NCI-H446 treated with DMSO at 0.1 percent for 48 hours (cell line): ENCODE measurements at regions not wholly inside any gene's neighbourhood (a gene's known extent, or its start where the extent isn't known, plus 50 kb on each side); places are given as distances from the start of the nearest gene placed in this dataset.

ENCODE experiments used
- DNase-seq: peaks from one replicate; lab custom pipeline; 2025; lab: John Stamatoyannopoulos, UW

- DNase-seq = no peak
These were observed 123.1 kb downstream of the OSR1 start for GRCh38 chr2:19235308-19235707.

- no peak for DNase-seq
These were observed 126.1 kb downstream of the OSR1 start for GRCh38 chr2:19232312-19232711.

DNA sequence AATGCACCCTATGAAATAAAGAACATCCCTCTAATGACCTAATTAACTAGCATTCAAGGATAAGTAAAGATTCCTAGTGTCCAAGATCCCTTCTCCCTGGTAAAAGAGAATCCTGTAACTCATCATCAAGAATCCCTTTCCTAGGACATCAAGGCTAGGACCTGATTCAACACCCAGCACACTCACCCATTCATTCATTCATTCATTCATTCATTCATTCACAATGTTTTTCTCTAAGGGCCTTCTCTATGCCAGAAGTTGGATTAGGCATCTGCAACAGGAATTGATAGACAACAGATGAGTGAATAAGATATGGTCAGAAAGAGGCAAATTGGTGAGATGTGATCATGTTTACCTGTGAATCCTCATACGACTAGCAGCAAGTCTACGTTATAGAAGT, 126.8 kb downstream of the OSR1 start:
- DNase-seq = no peak

GRCh38 chr2:19230626-19231025, 127.8 kb downstream of the OSR1 start:
- DNase-seq = no peak

DNA sequence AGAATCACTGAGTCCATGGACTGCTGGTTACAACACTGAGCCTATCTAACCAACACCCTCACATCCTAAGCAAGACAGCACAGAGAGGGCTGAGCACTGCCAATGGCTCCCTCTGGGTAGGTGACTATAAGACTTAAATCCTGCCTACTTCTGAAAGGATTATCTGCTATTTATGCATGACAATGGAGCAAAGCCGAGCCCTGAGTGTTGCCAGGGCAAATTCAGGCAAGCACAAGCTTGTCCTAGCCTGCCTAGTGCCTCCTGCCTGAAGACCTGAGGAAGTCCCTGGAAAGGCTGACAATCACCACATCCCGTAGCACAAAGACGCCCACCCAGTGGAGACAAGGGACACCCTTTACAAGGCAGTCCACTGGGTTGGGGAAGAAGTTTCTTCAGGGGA, 129.7 kb downstream of the OSR1 start:
- DNase-seq = no peak

GRCh38 chr2:19228181-19228593, 130.2 kb downstream of the OSR1 start:
- DNase-seq = no peak

DNA sequence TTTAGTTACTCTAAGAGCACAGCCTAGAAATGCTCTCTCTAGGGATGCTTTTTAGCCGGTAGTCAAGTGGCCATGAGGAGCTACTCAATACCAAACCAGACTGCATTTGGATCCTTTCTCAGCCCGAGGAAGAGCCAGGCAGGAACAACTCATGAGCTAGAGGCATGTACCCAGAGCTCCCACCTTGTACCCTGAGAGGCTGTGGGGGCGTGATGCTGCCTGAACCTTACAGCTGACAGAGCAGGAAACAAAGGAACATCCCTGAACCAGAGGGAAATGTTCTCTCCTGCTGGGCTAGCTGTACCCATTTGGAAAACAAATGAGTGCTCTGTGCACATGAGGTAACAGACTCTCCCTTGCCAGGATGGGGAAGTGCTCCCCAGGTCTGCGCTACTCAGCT, 131.6 kb downstream of the OSR1 start:
- no peak for DNase-seq

GRCh38 chr2:19226386-19226785, 132.0 kb downstream of the OSR1 start:
- DNase-seq = no peak

DNA sequence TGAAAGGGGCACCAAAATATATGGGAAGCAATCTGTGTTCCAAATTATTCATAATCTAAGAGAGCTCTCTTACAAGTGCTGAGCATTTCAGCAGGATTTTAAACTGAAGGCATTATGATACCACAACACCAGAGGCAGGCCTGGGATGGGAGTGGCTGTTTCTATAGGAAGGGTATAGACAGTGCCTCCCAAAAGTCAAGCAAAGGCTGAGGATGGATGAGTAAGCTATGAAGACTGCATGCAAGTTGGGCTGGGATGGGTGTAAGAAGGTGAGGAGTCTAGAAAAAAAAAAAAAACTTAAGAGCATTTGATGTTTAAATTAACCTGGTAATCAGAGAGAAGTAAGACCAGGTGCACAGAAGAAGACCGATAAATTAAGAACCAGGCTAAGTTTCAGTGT, 132.5 kb downstream of the OSR1 start:
- no peak for DNase-seq

GRCh38 chr2:19225126-19225525, 133.3 kb downstream of the OSR1 start:
- no peak for DNase-seq

GRCh38 chr2:19224486-19224885, 133.9 kb downstream of the OSR1 start:
- DNase-seq = no peak

- DNase-seq = no peak
These were observed 134.4 kb downstream of the OSR1 start for GRCh38 chr2:19224011-19224410.

DNA sequence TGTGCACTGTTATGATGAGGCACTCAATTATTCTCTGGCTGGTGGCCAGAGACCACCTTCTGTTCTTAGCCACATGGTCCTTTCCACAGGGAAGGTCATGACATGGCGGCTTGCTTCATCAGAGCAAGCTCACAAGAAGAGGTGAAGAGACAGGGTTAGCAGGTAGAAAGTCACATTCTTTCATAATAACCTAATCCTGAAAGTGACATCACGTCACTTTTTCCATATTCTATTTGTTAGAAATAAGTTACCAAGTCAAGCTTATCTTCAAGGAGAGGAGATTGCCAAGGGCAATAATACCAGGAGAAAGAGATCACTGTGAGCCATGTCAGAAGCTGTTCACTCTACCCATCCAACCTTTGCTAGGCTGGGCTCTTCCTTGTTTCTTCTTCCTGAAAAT, 139.4 kb downstream of the OSR1 start:
- no peak for DNase-seq

- no peak for DNase-seq
These were observed 140.3 kb downstream of the OSR1 start for GRCh38 chr2:19218166-19218565.

DNA sequence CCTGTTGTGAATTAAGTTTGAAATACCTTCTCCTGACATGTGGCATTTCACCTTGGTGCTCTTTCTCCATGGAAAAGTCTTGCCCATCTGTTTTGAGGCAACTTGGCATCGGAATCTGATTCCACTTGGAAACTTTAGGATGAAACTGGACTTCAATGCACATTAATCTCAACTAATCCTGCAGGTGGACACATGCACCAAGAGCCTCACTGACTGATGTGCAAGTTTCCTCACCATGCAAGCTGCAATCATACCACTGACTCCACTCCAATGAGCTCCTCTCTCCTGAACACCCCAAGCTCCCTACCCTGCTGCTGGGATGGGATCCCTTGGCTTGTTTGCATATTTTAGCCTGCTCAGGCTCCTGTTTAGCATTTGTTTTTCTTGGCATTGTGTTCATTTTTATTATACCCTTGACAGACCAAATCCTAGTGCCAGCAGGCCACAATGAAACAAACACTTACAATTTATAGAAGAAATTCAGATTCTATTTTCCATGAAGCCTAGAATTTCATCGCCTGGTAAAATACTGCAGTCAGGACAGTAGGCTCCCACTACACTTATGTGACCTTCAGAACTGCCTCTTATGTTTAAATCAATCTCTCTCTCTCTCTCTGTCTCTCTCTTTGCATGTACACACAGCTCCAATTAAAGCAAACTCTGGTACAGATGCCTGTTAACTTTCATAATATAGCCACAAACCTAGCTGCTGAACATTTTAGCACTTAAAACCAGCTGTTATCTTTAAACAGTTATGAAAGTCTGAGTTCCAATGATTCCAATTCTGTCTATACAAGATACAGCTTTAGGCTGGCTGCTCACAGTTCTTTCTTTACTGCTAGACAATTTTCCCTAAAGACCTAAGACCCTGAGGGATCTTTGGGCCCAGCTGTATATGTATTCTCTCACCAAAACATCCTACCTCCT, 141.5 kb downstream of the OSR1 start:
- DNase-seq = no peak

DNA sequence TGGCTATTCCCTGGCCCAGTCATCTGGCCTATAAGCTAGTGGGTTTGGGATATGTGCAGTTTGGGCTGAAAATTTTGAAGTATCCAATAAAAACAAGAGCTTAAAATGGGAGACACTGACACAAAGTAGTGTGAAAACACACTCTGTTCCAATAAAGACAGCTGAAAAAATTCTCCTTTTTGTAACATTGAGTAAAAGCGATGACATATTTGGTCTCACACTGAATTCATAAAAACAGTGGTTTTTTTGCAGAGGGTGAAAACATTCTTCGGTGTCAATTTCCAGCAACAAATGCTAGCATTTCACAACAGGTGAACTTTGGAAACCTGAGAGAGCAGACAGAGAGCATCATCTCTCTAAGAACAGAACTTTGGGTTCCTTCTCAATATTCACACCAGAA, 142.2 kb downstream of the OSR1 start:
- DNase-seq = no peak

- no peak for DNase-seq
These were observed 143.6 kb downstream of the OSR1 start for GRCh38 chr2:19214682-19215391.

DNA sequence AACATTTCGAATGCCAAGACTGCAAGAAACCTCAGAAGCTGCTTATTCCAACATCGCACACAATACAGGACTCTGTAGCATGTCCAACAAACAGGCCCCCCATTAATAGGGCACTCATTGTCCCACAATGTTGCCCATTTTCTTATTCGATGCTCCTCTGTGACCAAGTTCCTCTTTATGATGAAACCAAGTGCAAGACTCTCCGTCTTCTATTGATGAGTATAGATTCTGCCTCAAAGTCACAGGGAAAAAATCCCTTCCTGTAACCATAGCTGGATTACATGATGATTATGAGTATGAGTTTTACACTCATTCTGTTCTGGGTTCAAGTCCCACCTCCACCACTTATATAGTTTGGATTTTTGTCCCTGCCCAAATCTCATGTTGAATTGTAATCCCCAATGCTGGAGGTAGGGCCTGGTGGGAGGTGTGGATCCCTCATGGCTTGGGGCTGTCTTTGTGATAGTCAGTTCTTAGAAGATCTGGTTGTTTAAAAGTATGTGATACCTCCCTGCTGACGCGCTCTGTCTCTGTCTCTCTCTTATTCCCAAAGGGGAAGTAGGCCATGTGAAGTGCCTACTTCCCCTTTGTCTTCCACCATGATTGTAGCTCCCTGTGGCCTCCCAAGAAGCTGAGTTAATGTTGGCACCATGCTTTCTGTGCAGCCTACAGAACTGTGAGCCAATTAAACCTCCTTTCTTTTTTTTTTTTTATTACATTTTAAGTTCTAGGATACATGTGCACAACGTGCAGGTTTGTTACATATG, 148.7 kb downstream of the OSR1 start:
- DNase-seq = no peak

- no peak for DNase-seq
These were observed 149.8 kb downstream of the OSR1 start for GRCh38 chr2:19208479-19209199.

GRCh38 chr2:19207452-19207851, 151.0 kb downstream of the OSR1 start:
- DNase-seq = no peak

GRCh38 chr2:19205983-19206533, 152.4 kb downstream of the OSR1 start:
- DNase-seq = no peak

- DNase-seq = no peak
These were observed 154.6 kb downstream of the OSR1 start for GRCh38 chr2:19203866-19204265.
